GM19397 (cell line): ENCODE measurements at regions not wholly inside any gene's neighbourhood (a gene's known extent, or its start where the extent isn't known, plus 50 kb on each side); places are given as distances from the start of the nearest gene placed in this dataset.

Experiments
- ATAC-seq: cut with Tn5 transposase; IDR thresholded peaks from one replicate; pipeline ENCODE4 v1.9.1; 2021; ENCODE audit warnings: mild to moderate bottlenecking, moderate library complexity; ENCODE audit not compliant: unreplicated experiment

DNA sequence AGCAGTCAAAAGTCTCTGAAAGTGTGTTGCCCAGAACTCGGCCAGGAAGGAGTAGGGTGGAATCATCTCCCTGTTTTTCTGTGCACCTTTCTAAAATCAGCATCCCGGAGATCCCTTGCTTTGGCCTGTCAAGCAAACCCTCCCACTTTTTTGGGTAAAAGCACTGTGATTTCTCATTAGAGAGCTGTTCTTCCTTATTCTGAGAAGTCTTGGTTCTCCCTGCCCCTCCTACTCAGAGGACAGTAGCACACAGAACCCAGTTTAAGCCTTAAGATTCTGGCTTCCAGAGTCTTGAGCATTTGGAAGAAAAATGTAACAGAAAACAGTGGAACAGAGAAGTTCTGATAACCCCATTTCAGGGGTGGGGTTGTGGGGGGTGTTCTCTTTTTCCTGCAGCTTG lies 52.6 kb upstream of the KATNAL1 start:
- ATAC-seq: no peak

DNA sequence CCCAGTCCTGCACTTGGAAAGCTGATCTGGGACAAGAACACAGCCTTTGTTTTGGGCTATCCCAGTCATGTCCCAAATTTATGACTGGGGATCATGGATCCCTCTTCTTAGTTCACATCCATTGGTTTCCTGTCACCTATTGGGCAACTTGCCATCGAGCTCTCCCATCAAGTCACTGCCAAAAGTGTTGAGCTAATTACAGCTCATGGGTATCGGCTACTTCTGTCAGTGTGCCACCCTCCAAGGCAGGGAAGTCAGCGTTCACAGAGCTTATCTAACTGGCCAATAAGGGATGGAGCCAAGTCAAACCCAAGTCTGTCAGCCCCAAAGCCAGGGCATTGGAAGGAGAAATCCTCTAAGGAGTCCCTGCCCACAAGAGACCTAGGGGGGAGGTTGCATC lies 53.2 kb upstream of the KATNAL1 start:
- no peak for ATAC-seq

DNA sequence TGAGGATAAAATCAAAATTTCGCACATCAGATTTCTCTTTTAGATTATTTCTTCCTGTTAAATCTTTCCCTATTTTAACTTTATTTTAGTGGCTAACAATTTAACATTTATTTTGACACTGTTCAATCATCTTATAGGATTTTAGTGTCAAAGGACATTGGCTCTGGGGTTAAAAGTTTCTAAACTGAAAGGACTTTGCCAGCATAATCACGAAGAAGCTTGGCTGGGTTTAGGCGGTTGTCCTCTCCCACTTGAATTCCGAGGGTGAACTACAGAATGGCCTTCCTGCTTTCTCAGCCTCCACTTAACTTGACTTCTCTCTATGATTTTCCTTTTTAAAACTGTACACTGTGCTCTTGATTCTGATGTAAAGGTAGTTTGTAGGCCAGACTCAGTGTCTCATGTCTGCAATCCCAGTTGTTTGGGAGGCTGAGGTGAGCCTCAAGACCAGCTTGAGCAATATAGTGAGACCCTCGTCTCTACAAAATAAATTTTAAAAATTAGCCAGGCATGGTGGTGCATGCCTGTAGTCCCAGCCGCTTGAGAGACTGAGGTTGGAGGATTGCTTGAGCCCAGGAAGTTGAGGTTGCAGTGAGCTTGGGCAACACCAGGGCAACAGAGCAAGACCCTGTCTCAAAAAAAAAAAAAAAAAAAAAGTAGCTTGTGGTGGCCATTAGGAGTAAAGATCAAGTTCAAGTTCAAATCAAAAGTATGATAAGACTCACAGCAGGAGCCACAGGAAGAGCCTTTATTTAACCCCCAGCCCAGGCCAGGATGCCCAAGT lies 54.8 kb upstream of the KATNAL1 start:
- ATAC-seq: no peak

GRCh38 chr13:30362869-30363268 lies 55.5 kb upstream of the KATNAL1 start:
- ATAC-seq: no peak

GRCh38 chr13:30363725-30364124 lies 56.4 kb upstream of the KATNAL1 start:
- no peak for ATAC-seq

DNA sequence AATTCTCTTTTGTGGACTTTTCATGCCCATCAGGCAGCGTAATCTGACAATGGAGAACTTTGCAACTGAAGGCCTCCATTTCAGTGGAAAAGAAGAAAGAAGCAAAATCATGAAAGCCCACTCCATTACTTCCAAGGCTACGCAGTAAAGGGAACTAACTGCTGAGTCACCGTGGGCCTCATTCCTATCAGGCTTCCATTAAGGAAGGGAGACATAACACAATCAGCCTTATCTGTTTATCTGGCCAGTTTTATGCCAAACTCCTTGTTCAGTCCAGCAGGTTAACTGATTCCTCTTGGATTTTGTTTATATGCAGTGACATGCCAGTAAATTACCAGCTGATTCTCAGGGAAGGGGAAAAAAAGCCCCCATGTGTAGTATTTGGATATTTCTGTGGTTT lies 56.8 kb upstream of the KATNAL1 start:
- no peak for ATAC-seq

DNA sequence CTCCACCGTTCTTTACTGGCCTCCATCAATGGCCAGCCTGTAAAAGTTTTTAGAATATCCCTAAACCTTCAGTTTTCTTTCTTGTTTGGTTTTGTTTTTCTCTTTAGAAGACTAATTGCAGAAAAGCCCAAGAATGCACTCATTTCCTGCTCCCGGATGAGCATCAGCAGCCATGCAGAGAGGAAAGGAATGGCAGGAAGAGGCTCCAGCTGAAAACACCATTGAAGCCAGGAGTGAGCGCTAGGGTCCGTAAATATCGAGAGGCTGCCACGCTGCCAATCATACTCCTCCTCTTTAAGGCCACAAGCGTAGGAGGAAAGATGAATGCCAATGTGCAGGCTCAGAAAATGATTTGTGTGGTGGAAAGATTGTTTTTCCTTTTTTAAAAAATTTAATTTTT lies 57.4 kb upstream of the UBE2L5 start:
- no peak for ATAC-seq

GRCh38 chr13:30366088-30366487 lies 56.2 kb upstream of the UBE2L5 start:
- ATAC-seq: no peak

DNA sequence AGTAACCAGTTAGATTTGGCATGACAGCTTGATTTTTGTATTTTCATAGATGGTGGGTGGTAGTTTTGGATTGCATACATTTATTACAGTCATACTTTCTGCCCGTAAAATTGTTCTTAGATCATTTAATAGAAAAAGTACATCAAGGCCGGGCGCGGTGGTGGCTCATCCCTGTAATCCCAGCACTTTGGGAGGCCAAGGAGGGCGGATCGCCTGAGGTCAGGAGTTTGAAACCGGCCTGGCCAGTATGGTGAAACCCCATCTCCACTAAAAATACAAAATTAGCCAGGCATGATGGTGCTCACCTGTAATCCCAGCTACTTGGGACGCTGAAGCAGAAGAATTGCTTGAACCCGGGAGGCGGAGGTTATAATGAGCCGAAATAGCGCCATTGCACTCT lies 55.0 kb upstream of the UBE2L5 start:
- ATAC-seq: no peak

GRCh38 chr13:30370146-30370545 lies 52.1 kb upstream of the UBE2L5 start:
- no peak for ATAC-seq

DNA sequence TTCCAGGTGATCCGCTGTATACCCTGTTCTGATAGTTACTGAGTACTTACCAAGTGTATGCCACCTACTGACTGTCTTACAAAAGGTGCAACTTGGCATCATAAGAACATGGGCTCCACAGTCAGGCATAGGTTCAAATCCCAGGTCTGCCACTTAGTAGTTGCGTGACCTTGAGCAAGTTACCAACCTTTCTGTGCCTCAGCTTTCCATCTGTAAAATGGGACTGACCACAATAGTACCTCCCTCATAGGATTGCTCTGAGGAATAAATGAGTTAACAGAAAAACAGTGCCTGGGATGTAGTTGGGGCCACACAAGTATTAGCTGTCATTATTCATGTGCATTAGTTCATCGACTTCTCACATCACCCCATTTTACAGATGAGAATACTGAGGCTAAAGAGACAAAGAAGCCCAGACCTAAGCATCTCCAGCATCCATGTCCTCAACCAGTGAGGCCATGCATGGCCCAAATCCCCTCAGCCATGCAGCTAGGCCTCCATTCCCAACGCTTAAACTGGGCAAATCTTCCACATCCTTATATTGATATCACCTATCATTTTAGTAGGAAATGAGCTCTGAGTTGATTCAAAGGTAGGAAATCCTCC lies 51.3 kb upstream of the UBE2L5 start:
- no peak for ATAC-seq

DNA sequence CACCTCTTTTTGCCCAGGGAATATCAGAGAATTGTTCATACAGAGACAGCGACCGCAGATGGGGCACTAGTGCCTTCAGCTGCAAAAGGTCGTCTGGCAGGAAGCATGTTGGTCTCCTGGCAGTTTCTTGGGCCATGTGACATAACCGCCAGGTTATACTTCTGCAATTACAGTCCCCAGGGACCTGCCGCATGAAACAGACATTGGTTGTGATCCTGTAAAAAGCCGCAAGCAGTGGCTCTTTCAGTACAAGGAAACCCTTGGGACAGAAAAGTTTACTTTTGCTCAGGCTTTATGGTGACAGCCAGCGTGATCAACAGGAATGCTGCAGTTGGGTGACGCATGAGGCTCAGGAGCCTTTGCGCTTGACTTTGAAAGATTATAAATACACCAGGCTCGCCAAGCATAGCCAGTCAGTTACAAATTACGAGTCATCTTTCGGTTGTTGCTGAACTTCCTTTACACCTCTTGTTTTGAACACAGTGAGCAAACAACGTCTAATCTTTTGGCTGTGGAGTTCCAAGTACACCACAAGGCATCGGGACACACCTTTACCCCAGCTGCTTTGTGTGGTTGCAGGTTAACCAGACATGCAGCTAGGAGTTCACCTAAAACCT lies 50.5 kb upstream of the UBE2L5 start:
- ATAC-seq: peak; percentile 75
